NT2/D1 (cell line): ENCODE measurements at regions not wholly inside any gene's neighbourhood (a gene's known extent, or its start where the extent isn't known, plus 50 kb on each side); places are given as distances from the start of the nearest gene placed in this dataset.

Experiments
- SUZ12 ChIP-seq: IDR thresholded peaks from 2 replicates; pipeline ENCODE4 v1.6.1; 2011; ENCODE audit not compliant: insufficient read length, insufficient read depth; ENCODE audit errors: extremely low read depth
- YY1 ChIP-seq: IDR thresholded peaks from 2 replicates; pipeline ENCODE4 v1.6.1; 2011; ENCODE audit not compliant: insufficient read length, insufficient read depth
- ZNF274 ChIP-seq: IDR thresholded peaks from 2 replicates; pipeline ENCODE4 v1.6.1; 2011; ENCODE audit warnings: mild to moderate bottlenecking, low read depth, low read length

DNA sequence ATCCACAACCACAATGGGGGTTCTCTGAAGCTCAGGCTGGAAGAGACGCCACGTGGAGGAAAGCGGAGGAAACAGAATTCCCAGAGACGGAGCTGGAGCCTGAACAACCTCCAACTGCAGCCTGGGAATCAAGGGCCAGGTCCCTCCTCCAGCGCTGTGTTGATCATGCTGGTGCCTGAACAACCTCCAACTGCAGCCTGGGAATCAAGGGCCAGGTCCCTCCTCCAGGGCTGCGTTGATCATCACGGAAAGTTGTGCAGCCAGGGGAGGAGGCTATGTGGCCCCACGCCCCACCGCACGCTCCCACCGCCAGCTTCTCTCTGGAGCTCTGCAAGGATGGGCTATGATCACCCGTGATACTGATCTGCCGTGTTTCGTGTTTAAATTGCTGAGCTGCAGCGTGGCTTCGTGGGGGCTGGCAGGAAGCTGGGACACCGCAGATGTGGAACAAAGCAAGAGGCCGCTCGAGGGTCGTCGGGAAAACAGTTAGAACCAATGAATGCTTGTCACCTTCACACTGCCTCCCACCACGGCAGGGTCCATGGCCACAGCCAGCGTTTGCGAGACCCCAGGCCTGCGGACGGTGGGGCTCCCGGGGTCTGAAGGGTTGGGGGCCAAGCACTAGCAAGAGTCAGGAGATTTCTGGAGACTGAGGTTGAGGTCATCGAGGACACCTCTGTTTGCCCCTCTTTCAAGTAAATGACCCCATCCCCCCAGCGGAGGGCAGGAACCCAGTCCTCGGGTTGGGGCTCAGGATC is 51.8 kb upstream of the FBRSL1 start:
- TF ChIP-seq YY1, result no peak
- no peak for TF ChIP-seq ZNF274
- no peak for TF ChIP-seq SUZ12
